GM19438 (cell line): ENCODE measurements at regions not wholly inside any gene's neighbourhood (a gene's known extent, or its start where the extent isn't known, plus 50 kb on each side); places are given as distances from the start of the nearest gene placed in this dataset.
"Not testable (repeated sequence)": the region's sequence is repeated elsewhere in the genome, so short reads cannot be mapped to it uniquely, and the experiment has no call there.

ENCODE experiments used
- ATAC-seq: cut with Tn5 transposase; IDR thresholded peaks from one replicate; pipeline ENCODE4 v1.9.1; 2021; ENCODE audit warnings: low read depth; ENCODE audit not compliant: unreplicated experiment

- no peak for ATAC-seq
These were observed 467.7 kb upstream of the ACO1 start for GRCh38 chr9:31916591-31917241.

- not testable (repeated sequence) for ATAC-seq
These were observed 446.7 kb upstream of the ACO1 start for GRCh38 chr9:31937737-31938136.

GRCh38 chr9:31950756-31951155 is 433.7 kb upstream of the ACO1 start:
- ATAC-seq: no peak

- ATAC-seq: no peak
These were observed 425.9 kb upstream of the ACO1 start for GRCh38 chr9:31958572-31958971.

- ATAC-seq: no peak
These were observed 414.9 kb upstream of the ACO1 start for GRCh38 chr9:31969552-31969951.

GRCh38 chr9:31983895-31984294 is 400.5 kb upstream of the ACO1 start:
- no peak for ATAC-seq

- ATAC-seq: no peak
These were observed 388.1 kb upstream of the ACO1 start for GRCh38 chr9:31996331-31996730.

- no peak for ATAC-seq
These were observed 379.9 kb upstream of the ACO1 start for GRCh38 chr9:32004431-32005076.

GRCh38 chr9:32010322-32010721 is 374.1 kb upstream of the ACO1 start:
- no peak for ATAC-seq

- ATAC-seq: no peak
These were observed 373.4 kb upstream of the ACO1 start for GRCh38 chr9:32011049-32011448.

GRCh38 chr9:32015795-32016194 is 368.6 kb upstream of the ACO1 start:
- no peak for ATAC-seq

- ATAC-seq: no peak
These were observed 338.9 kb upstream of the ACO1 start for GRCh38 chr9:32045513-32045912.

GRCh38 chr9:32067261-32067660 is 317.2 kb upstream of the ACO1 start:
- no peak for ATAC-seq

GRCh38 chr9:32069169-32069813 is 315.2 kb upstream of the ACO1 start:
- ATAC-seq: no peak

GRCh38 chr9:32069969-32070368 is 314.5 kb upstream of the ACO1 start:
- ATAC-seq: no peak

- no peak for ATAC-seq
These were observed 311.9 kb upstream of the ACO1 start for GRCh38 chr9:32072570-32072969.

GRCh38 chr9:32092031-32092430 is 292.4 kb upstream of the ACO1 start:
- ATAC-seq: no peak

GRCh38 chr9:32117291-32117690 is 267.2 kb upstream of the ACO1 start:
- ATAC-seq: no peak

- ATAC-seq: no peak
These were observed 255.9 kb upstream of the ACO1 start for GRCh38 chr9:32128546-32128945.

- not testable (repeated sequence) for ATAC-seq
These were observed 253.7 kb upstream of the ACO1 start for GRCh38 chr9:32130709-32131108.

- no peak for ATAC-seq
These were observed 247.6 kb upstream of the ACO1 start for GRCh38 chr9:32136700-32137339.
